Tibial nerve (tissue), 4 donors: ENCODE measurements at regions not wholly inside any gene's neighbourhood (a gene's known extent, or its start where the extent isn't known, plus 50 kb on each side); places are given as distances from the start of the nearest gene placed in this dataset.

ENCODE experiments used
- DNase-seq, 2 donors: peaks; one replicate each; pipeline ENCODE4 v3.0.0-alpha.2; 2019; ENCODE audit warnings: low spot score in 2 of 2
- H3K27ac ChIP-seq, 4 donors: fragments of 200-600 bp; sonication (generic) in 3 of 4; one replicate each; pipeline ENCODE4 v1.5.1; 2017 to 2019; ENCODE audit warnings: mild to moderate bottlenecking in 1 of 4
- H3K27me3 ChIP-seq, 2 donors: fragments of 200-600 bp; sonication (generic) in 1 of 2; one replicate each; pipeline versions ENCODE4 v1.5.1 to v1.6.0; 2017 to 2019
- H3K36me3 ChIP-seq, 3 donors: fragments of 200-600 bp; sonication (generic); one replicate each; pipeline ENCODE4 v1.5.1; 2018 to 2019
- H3K4me1 ChIP-seq, 4 donors: fragments of 200-600 bp; sonication (generic) in 3 of 4; one replicate each; pipeline ENCODE4 v1.5.1; 2017 to 2019
- H3K4me3 ChIP-seq, 4 donors: fragments of 200-600 bp; sonication (generic) in 3 of 4; one replicate each; pipeline ENCODE4 v1.5.1; 2017 to 2019; ENCODE audit warnings: mild to moderate bottlenecking in 1 of 4, moderate library complexity in 1 of 4
- H3K9me3 ChIP-seq, 4 donors: fragments of 200-600 bp; sonication (generic) in 3 of 4; one replicate each; pipeline ENCODE4 v1.5.1; 2017 to 2019
- EP300 ChIP-seq, 2 donors: sonication (generic); formaldehyde crosslinking; IDR thresholded peaks; one replicate each; pipeline ENCODE4 v1.6.1; 2017; ENCODE audit warnings: antibody characterized with exemption in 2 of 2, mild to moderate bottlenecking in 1 of 2
- POLR2A ChIP-seq, 2 donors: fragments of 450-650 bp; IDR thresholded peaks; one replicate each; pipeline ENCODE4 v1.6.1; 2017; ENCODE audit warnings: antibody characterized with exemption in 2 of 2, mild to moderate bottlenecking in 2 of 2, moderate library complexity in 2 of 2
- whole genome bisulfite sequencing, 2 donors: methylation state at CpG; one replicate each; pipeline ENCODE4 v1.1.5; 2018; 5-methylcytosine and 5-hydroxymethylcytosine counted together
- TF ChIP-seq, protein P1 (sequence below), 5 experiments: fragments of 200-600 bp in 3 of 5; fragments of 450-650 bp in 2 of 5; sonication (generic) in 3 of 5; IDR thresholded peaks; one replicate each; pipeline ENCODE4 v1.5.1; 2016 to 2019; ENCODE audit warnings: antibody characterized with exemption in 5 of 5, mild to moderate bottlenecking in 3 of 5, moderate library complexity in 2 of 5

GRCh38 chr4:110278127-110278526 is 79.7 kb upstream of the ELOVL6 start:
- 85 to 87% methylated on average over 2 of the region's 2 CpGs for WGBS, 2 donors
- Histone ChIP-seq H3K27ac (no peak overlapping the region), H3K36me3 (no peaks in the 10 kb centered on the region), H3K4me1 (no peaks in the 10 kb centered on the region), H3K27me3 (no peaks in the 10 kb centered on the region), H3K4me3 (no peak overlapping the region), H3K9me3 (no peaks in the 10 kb centered on the region)
- DNase-seq: no peak
- TF ChIP-seq EP300 (IDR thresholded peaks at IDR 0.05): no peak
- TF ChIP-seq, protein P1, sequence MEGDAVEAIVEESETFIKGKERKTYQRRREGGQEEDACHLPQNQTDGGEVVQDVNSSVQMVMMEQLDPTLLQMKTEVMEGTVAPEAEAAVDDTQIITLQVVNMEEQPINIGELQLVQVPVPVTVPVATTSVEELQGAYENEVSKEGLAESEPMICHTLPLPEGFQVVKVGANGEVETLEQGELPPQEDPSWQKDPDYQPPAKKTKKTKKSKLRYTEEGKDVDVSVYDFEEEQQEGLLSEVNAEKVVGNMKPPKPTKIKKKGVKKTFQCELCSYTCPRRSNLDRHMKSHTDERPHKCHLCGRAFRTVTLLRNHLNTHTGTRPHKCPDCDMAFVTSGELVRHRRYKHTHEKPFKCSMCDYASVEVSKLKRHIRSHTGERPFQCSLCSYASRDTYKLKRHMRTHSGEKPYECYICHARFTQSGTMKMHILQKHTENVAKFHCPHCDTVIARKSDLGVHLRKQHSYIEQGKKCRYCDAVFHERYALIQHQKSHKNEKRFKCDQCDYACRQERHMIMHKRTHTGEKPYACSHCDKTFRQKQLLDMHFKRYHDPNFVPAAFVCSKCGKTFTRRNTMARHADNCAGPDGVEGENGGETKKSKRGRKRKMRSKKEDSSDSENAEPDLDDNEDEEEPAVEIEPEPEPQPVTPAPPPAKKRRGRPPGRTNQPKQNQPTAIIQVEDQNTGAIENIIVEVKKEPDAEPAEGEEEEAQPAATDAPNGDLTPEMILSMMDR (IDR thresholded peaks at IDR 0.05): no peak
- TF ChIP-seq POLR2A (IDR thresholded peaks at IDR 0.05): no peak

GRCh38 chr4:110275871-110276270 is 77.5 kb upstream of the ELOVL6 start:
- TF ChIP-seq, protein P1 (IDR thresholded peaks at IDR 0.05): no peak
- TF ChIP-seq EP300 (IDR thresholded peaks at IDR 0.05) (no peak), POLR2A (IDR thresholded peaks at IDR 0.05) (no peak)
- H3K4me3 ChIP-seq: no peak overlapping the region
- no peaks in the 10 kb centered on the region for H3K9me3 ChIP-seq
- no peak for DNase-seq
- no peaks in the 10 kb centered on the region for H3K36me3 ChIP-seq
- no peaks in the 10 kb centered on the region for H3K27me3 ChIP-seq
- H3K27ac ChIP-seq: no peak overlapping the region
- no peaks in the 10 kb centered on the region for H3K4me1 ChIP-seq

GRCh38 chr4:110271986-110272385 is 73.6 kb upstream of the ELOVL6 start:
- no peaks in the 10 kb centered on the region for H3K36me3 ChIP-seq
- DNase-seq: no peak
- no peak overlapping the region for H3K27ac ChIP-seq
- WGBS, 2 donors: 30 to 36% methylated on average over 4 of the region's 4 CpGs
- H3K4me1 ChIP-seq: no peaks in the 10 kb centered on the region
- no peaks in the 10 kb centered on the region for H3K27me3 ChIP-seq
- no peak overlapping the region for H3K4me3 ChIP-seq
- H3K9me3 ChIP-seq: no peaks in the 10 kb centered on the region
- TF ChIP-seq EP300 (IDR thresholded peaks at IDR 0.05) (no peak), POLR2A (IDR thresholded peaks at IDR 0.05) (no peak)
- TF ChIP-seq, protein P1 (IDR thresholded peaks at IDR 0.05): no peak

GRCh38 chr4:110270492-110271197 is 72.2 kb upstream of the ELOVL6 start:
- H3K27ac ChIP-seq: no peak overlapping the region
- whole genome bisulfite sequencing, 2 donors: 82 to 85% methylated on average over 3 of the region's 3 CpGs
- no peak for TF ChIP-seq EP300 (IDR thresholded peaks at IDR 0.05)
- no peak for TF ChIP-seq POLR2A (IDR thresholded peaks at IDR 0.05)
- TF ChIP-seq, protein P1 (IDR thresholded peaks at IDR 0.05): no peak
- no peaks in the 10 kb centered on the region for H3K27me3 ChIP-seq
- no peaks in the 10 kb centered on the region for H3K9me3 ChIP-seq
- no peak overlapping the region for H3K4me3 ChIP-seq
- H3K36me3 ChIP-seq: no peaks in the 10 kb centered on the region
- DNase-seq: no peak
- H3K4me1 ChIP-seq: no peaks in the 10 kb centered on the region

- H3K27me3 ChIP-seq: no peaks in the 10 kb centered on the region
- H3K4me1 ChIP-seq: no peaks in the 10 kb centered on the region
- no peak overlapping the region for H3K27ac ChIP-seq
- no peak for DNase-seq
- TF ChIP-seq, protein P1 (IDR thresholded peaks at IDR 0.05): no peak
- no peak for TF ChIP-seq EP300 (IDR thresholded peaks at IDR 0.05)
- no peak for TF ChIP-seq POLR2A (IDR thresholded peaks at IDR 0.05)
- WGBS, 2 donors: 93 to 96% methylated on average over 5 of the region's 5 CpGs
- no peaks in the 10 kb centered on the region for H3K36me3 ChIP-seq
- H3K4me3 ChIP-seq: no peak overlapping the region
- H3K9me3 ChIP-seq: peaks cover 0 to 9% (median 0%) of the 10 kb centered on the region in 4 donors
Measured at GRCh38 chr4:110268790-110269189, 70.4 kb upstream of the ELOVL6 start.
